DOHH2 (cell line): ENCODE measurements at regions not wholly inside any gene's neighbourhood (a gene's known extent, or its start where the extent isn't known, plus 50 kb on each side); places are given as distances from the start of the nearest gene placed in this dataset.

Experiments used
- H3F3A ChIP-seq: fragments of 200-600 bp; sonication (generic), shearing (Covaris generic); 2 replicates; pipeline ENCODE4 v1.6.0; 2016; ENCODE audit warnings: antibody characterized with exemption, mild to moderate bottlenecking; ENCODE audit not compliant: control insufficient read depth, insufficient read depth
- H3K27ac ChIP-seq: fragments of 200-600 bp; sonication (generic); 2 replicates; pipeline ENCODE4 v1.5.1; 2014; ENCODE audit warnings: low read depth, mild to moderate bottlenecking, low read length, moderate library complexity
- H3K27me3 ChIP-seq: fragments of 200-600 bp; sonication (generic); 2 replicates; pipeline ENCODE4 v1.6.1; 2014; ENCODE audit warnings: mild to moderate bottlenecking, low read length, mixed read lengths; ENCODE audit not compliant: control insufficient read depth
- H3K36me3 ChIP-seq: fragments of 200-600 bp; sonication (generic); 2 replicates; pipeline ENCODE4 v1.6.1; 2014; ENCODE audit warnings: mild to moderate bottlenecking, low read length, moderate library complexity, mixed read lengths; ENCODE audit not compliant: control insufficient read depth
- H3K4me1 ChIP-seq: fragments of 200-600 bp; sonication (generic); 2 replicates; pipeline ENCODE4 v1.6.1; 2014; ENCODE audit warnings: mild to moderate bottlenecking, low read length, mixed read lengths; ENCODE audit not compliant: control insufficient read depth
- H3K4me2 ChIP-seq: fragments of 200-600 bp; sonication (generic); 2 replicates; pipeline ENCODE4 v1.6.0; 2014; ENCODE audit warnings: mild to moderate bottlenecking, low read length, moderate library complexity
- H3K4me3 ChIP-seq: fragments of 200-600 bp; sonication (generic); 2 replicates; pipeline ENCODE4 v1.5.1; 2014; ENCODE audit warnings: mild to moderate bottlenecking, low read length, mixed read lengths
- H3K79me2 ChIP-seq: fragments of 200-600 bp; sonication (generic); 2 replicates; pipeline ENCODE4 v1.6.1; 2014; ENCODE audit warnings: mild to moderate bottlenecking, low read length, mixed read lengths; ENCODE audit not compliant: control insufficient read depth
- H3K9me2 ChIP-seq: fragments of 200-600 bp; sonication (generic); replicated peaks from 2 replicates; pipeline ENCODE4 v1.6.1; 2014; ENCODE audit warnings: mild to moderate bottlenecking, low read length, mixed read lengths; ENCODE audit not compliant: control insufficient read depth
- H3K9me3 ChIP-seq: fragments of 200-600 bp; sonication (generic); 2 replicates; pipeline ENCODE4 v1.6.1; 2014; ENCODE audit warnings: antibody characterized with exemption, low read length, mixed read lengths; ENCODE audit not compliant: control insufficient read depth, insufficient read depth
- H4K20me1 ChIP-seq: fragments of 200-600 bp; sonication (generic); 2 replicates; pipeline ENCODE4 v1.6.0; 2014; ENCODE audit warnings: low read depth, mild to moderate bottlenecking, antibody characterized with exemption, low read length, moderate library complexity; ENCODE audit not compliant: control insufficient read depth, insufficient read depth
- EZH2phosphoT487 ChIP-seq: fragments of 200-600 bp; sonication (generic); IDR thresholded peaks from 2 replicates; pipeline ENCODE4 v1.6.1; 2017; ENCODE audit warnings: borderline replicate concordance, mild to moderate bottlenecking, antibody characterized with exemption, low read length, moderate library complexity, mixed read lengths
- TF ChIP-seq, protein P1 (sequence below): fragments of 200-600 bp; sonication (generic); IDR thresholded peaks from one replicate; pipeline ENCODE4 v1.5.1; 2014; ENCODE audit warnings: antibody characterized with exemption, mild to moderate bottlenecking, low read depth, low read length; ENCODE audit not compliant: poor library complexity, severe bottlenecking

DNA sequence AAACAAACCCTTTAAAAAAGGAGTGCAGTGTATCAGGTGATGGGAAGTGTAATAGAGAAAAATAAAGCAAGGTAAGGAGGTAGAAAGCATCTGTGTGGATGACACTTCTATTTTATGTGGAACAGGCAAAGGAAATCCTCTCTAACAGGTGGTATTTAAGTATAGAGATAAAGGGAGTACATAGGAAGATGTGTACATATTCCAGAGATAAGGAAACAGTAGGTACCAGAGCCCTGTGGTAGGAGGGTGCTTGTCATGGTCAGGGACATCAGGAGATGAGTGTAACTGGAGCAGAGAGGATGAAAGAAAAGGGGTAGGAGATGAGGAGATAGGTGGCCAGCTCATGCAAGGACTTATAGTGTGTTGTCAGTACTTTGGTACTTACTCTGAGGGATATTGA lies 65.8 kb downstream of the CHST2 start:
- no peak overlapping the region for H3K4me3 ChIP-seq
- H3K4me2 ChIP-seq = no peak overlapping the region
- peaks cover 4% of the 10 kb centered on the region; the same call in 1 of the 2 replicates for H3K9me3 ChIP-seq
- H3K27me3 ChIP-seq = no peaks in the 10 kb centered on the region
- H3K27ac ChIP-seq = no peak overlapping the region
- H3F3A ChIP-seq = no peaks in the 10 kb centered on the region
- H3K36me3 ChIP-seq = no peaks in the 10 kb centered on the region
- TF ChIP-seq, protein P1, sequence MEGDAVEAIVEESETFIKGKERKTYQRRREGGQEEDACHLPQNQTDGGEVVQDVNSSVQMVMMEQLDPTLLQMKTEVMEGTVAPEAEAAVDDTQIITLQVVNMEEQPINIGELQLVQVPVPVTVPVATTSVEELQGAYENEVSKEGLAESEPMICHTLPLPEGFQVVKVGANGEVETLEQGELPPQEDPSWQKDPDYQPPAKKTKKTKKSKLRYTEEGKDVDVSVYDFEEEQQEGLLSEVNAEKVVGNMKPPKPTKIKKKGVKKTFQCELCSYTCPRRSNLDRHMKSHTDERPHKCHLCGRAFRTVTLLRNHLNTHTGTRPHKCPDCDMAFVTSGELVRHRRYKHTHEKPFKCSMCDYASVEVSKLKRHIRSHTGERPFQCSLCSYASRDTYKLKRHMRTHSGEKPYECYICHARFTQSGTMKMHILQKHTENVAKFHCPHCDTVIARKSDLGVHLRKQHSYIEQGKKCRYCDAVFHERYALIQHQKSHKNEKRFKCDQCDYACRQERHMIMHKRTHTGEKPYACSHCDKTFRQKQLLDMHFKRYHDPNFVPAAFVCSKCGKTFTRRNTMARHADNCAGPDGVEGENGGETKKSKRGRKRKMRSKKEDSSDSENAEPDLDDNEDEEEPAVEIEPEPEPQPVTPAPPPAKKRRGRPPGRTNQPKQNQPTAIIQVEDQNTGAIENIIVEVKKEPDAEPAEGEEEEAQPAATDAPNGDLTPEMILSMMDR = no peak
- TF ChIP-seq EZH2phosphoT487 = no peak
- H3K4me1 ChIP-seq = peaks cover 64% of the 10 kb centered on the region
- H3K9me2 ChIP-seq = no peaks in the 10 kb centered on the region
- H4K20me1 ChIP-seq = no peaks in the 10 kb centered on the region
- no peaks in the 10 kb centered on the region for H3K79me2 ChIP-seq

DNA sequence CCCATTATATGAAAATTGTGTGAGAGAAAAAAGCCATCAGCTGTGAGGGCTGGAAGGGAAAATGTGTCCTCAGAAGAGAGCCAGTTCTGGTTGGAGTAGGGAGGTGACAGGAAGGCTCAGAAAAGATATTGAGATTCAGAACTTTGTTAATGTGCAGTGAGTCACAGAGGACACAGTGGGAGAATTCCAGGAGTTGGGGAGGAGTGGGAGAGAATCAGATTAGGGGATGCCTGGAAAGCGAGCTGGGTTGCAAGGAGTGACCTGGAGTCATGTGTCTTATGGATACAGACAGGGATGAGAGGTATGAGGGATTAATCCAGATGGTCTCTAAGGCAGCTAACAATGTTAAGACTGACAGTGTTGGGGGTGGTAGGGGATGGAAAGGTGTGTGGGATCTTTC lies 67.5 kb downstream of the CHST2 start:
- no peaks in the 10 kb centered on the region for H3K79me2 ChIP-seq
- H3K9me3 ChIP-seq = no peaks in the 10 kb centered on the region
- H3K9me2 ChIP-seq = no peaks in the 10 kb centered on the region
- no peaks in the 10 kb centered on the region for H4K20me1 ChIP-seq
- TF ChIP-seq EZH2phosphoT487 = no peak
- TF ChIP-seq, protein P1 = no peak
- H3K4me3 ChIP-seq = no peak overlapping the region
- no peak overlapping the region for H3K27ac ChIP-seq
- H3K4me1 ChIP-seq = peaks cover 60% of the 10 kb centered on the region
- H3K36me3 ChIP-seq = no peaks in the 10 kb centered on the region
- no peaks in the 10 kb centered on the region for H3K27me3 ChIP-seq
- no peaks in the 10 kb centered on the region for H3F3A ChIP-seq
- no peak overlapping the region for H3K4me2 ChIP-seq

DNA sequence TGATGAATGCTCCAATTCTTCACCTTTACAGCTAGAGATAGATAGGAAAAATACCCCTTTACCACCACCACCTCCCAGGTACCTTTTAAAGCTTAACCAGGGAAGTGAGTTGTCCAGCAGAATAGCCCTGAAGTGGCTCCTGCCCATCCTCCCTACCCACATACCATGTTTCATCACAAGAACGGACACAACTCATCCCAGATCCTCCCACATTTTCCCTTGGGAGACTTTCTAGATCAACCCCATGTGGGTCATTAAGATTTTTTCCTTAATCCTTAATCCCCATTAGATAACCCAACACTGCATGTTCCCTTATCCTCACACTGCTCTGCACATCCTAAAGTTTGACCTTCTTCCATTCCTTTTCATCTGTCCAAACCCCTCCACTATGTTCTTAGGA lies 69.3 kb downstream of the CHST2 start:
- Histone ChIP-seq H3K4me1 (peaks cover 42% of the 10 kb centered on the region), H3K36me3 (no peaks in the 10 kb centered on the region), H3K79me2 (no peaks in the 10 kb centered on the region), H4K20me1 (no peaks in the 10 kb centered on the region), H3K27ac (no peak overlapping the region), H3K4me3 (no peak overlapping the region), H3F3A (no peaks in the 10 kb centered on the region), H3K27me3 (no peaks in the 10 kb centered on the region), H3K9me2 (no peaks in the 10 kb centered on the region), H3K4me2 (no peak overlapping the region), H3K9me3 (peaks cover 6% of the 10 kb centered on the region)
- TF ChIP-seq EZH2phosphoT487 = no peak
- TF ChIP-seq, protein P1 = no peak

DNA sequence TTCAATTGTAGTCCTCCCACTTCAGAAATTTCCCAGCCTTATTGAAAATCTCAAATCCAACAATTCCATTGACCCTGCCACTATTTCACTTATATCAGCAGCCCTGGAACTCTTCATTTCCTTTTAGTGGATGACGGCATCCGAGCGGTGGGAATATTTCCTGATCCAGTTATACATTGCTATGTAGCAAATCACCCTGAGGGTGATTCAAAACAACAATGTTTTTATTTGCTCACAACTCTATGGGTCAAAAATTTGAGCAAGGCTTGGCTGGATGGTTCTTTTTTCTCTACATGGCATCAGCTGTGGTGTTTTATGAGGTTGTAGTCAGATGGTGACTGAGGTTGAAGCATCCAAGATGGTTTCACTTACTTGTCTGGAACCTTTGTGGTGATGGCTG lies 70.5 kb downstream of the CHST2 start:
- no peaks in the 10 kb centered on the region for H3K27me3 ChIP-seq
- no peak overlapping the region for H3K4me3 ChIP-seq
- H3K36me3 ChIP-seq = no peaks in the 10 kb centered on the region
- TF ChIP-seq EZH2phosphoT487 = no peak
- TF ChIP-seq, protein P1 = no peak
- no peaks in the 10 kb centered on the region for H3F3A ChIP-seq
- no peaks in the 10 kb centered on the region for H4K20me1 ChIP-seq
- no peak overlapping the region for H3K27ac ChIP-seq
- H3K4me1 ChIP-seq = peaks cover 30% of the 10 kb centered on the region
- H3K79me2 ChIP-seq = no peaks in the 10 kb centered on the region
- H3K9me3 ChIP-seq = peaks cover 6% of the 10 kb centered on the region
- no peaks in the 10 kb centered on the region for H3K9me2 ChIP-seq
- no peak overlapping the region for H3K4me2 ChIP-seq
